Ishikawa (cell line): ENCODE measurements at regions not wholly inside any gene's neighbourhood (a gene's known extent, or its start where the extent isn't known, plus 50 kb on each side); places are given as distances from the start of the nearest gene placed in this dataset.

Source experiments
- CEBPB ChIP-seq: IDR thresholded peaks from 2 replicates; pipeline ENCODE4 v1.6.1; 2012
- CREB1 ChIP-seq: IDR thresholded peaks from 2 replicates; pipeline ENCODE4 v1.6.1; 2012; ENCODE audit warnings: low read depth
- EGR1 ChIP-seq: IDR thresholded peaks from 2 replicates; pipeline ENCODE4 v1.6.1; 2012
- EP300 ChIP-seq: IDR thresholded peaks from 2 replicates; pipeline ENCODE4 v1.6.1; 2012; ENCODE audit warnings: borderline replicate concordance
- FOXM1 ChIP-seq: IDR thresholded peaks from 2 replicates; pipeline ENCODE4 v1.6.1; 2012; ENCODE audit warnings: low read depth, borderline replicate concordance
- NFIC ChIP-seq: IDR thresholded peaks from 2 replicates; pipeline ENCODE4 v1.6.1; 2012
- RAD21 ChIP-seq: IDR thresholded peaks from 2 replicates; pipeline ENCODE4 v1.6.1; 2012; ENCODE audit warnings: low read depth
- TAF1 ChIP-seq: IDR thresholded peaks from 2 replicates; pipeline ENCODE4 v1.6.1; 2012; ENCODE audit warnings: low read depth, mild to moderate bottlenecking
- TCF12 ChIP-seq: IDR thresholded peaks from 2 replicates; pipeline ENCODE4 v1.6.1; 2012; ENCODE audit warnings: low read depth
- TEAD4 ChIP-seq: IDR thresholded peaks from 2 replicates; pipeline ENCODE4 v1.6.1; 2012
- YY1 ChIP-seq: IDR thresholded peaks from 2 replicates; pipeline ENCODE4 v1.6.1; 2012; ENCODE audit warnings: low read depth
- ZBTB7A ChIP-seq: IDR thresholded peaks from 2 replicates; pipeline ENCODE4 v1.6.1; 2012; ENCODE audit warnings: low read depth
- TF ChIP-seq, protein P1 (sequence below): IDR thresholded peaks from 2 replicates; pipeline ENCODE4 v1.6.1; 2012
- TF ChIP-seq, protein P2 (sequence below): IDR thresholded peaks from 2 replicates; pipeline ENCODE4 v1.6.1; 2012; ENCODE audit warnings: low read depth, mild to moderate bottlenecking
- TF ChIP-seq, protein P3 (sequence below): IDR thresholded peaks from 2 replicates; pipeline ENCODE4 v1.6.1; 2012

DNA sequence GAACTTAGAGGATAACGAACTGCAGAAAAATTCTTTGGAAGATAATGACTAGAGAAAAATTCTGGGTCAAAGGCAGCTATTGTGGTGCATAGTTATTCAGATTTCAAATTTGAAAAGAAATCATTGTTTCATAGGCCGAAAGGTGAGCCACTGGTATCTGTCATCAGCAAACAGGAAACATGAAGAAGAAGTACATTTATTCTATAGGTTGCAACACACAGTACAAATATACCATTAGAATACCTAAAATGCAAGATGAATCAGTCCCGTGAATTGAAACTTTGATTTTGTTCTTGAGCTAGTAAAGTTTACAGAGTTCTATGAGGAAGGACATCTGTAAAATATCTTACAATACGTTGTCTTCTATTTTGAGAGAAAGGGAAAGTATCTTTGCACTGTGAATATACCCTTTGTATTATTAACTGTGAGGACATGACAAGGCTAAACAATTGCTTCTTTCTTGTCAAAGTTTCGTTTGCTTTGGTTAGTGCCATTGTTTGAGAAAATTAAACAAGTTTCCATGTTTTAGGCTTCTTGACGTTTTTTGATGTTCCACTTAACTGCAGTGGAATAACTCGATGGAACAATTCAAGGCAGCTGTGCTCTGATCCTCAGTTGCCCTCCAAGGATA lies 84.7 kb downstream of the HDGFL1 start:
- TF ChIP-seq TEAD4 = no peak
- TF ChIP-seq EGR1 = no peak

DNA sequence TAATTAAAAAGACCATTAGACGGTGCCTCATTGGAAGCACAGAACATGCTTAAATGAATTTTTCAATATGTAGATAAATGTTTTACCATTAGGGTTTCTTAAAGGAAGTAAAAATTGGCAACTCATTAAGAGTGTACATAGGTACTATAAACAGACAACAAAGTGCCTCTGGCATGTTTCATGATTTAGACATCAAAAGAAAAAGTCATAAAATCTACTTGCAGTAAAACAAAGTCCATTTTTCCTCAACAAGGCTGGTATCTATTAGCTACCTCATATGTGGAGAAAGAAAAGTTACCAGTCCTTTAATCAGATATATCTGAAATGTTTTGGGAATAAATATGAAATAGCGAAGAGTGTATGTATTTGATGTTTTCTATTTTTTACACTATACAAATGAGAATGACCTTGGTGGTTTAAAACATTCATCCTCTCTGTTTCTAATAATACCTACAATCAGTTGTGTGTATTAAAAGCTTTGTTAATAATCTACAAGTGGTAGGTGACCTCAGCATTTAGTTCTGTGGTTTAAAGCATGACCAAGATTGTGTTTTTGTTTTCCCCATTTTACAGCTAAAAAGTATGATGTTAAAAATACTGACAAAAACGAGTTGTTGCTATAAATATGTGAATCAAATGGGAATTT lies 87.5 kb downstream of the HDGFL1 start:
- TF ChIP-seq ZBTB7A (no peak), EGR1 (no peak), YY1 (no peak), TAF1 (no peak), NFIC (no peak)
- TF ChIP-seq, protein P1, sequence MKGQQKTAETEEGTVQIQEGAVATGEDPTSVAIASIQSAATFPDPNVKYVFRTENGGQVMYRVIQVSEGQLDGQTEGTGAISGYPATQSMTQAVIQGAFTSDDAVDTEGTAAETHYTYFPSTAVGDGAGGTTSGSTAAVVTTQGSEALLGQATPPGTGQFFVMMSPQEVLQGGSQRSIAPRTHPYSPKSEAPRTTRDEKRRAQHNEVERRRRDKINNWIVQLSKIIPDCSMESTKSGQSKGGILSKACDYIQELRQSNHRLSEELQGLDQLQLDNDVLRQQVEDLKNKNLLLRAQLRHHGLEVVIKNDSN = no peak

DNA sequence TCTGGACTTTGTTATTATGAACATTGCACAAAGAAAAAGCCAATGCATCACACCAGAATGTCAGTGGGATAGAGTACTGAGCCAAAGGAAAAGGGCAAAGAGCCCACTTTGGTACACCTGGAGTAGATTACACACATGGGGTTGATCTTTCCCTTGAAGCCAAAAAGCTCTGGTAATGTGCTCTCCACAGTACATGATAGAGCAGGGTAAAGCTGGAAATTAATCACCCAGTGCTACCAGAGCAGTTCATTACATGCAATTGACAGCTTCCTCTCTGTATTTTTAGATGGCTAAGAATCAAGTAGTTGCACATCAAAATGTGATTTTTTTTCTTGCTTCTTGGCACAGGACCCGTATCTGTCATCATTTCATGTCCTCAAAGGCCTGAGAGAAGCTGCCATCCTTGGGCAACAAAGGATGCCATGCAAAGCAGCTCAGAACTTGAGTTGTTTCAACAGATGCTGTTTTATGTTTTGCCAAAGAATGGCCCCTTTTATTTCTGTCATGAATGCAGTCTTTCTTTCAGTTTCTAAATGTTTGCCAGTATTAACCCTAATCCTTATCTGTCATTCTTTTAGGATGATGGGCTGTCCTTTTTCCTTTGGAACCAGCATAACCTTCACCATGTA lies 88.1 kb downstream of the HDGFL1 start:
- no peak for TF ChIP-seq CEBPB
- TF ChIP-seq TAF1 = no peak
- TF ChIP-seq, protein P1 = no peak
- TF ChIP-seq TEAD4 = no peak
- TF ChIP-seq, protein P2, sequence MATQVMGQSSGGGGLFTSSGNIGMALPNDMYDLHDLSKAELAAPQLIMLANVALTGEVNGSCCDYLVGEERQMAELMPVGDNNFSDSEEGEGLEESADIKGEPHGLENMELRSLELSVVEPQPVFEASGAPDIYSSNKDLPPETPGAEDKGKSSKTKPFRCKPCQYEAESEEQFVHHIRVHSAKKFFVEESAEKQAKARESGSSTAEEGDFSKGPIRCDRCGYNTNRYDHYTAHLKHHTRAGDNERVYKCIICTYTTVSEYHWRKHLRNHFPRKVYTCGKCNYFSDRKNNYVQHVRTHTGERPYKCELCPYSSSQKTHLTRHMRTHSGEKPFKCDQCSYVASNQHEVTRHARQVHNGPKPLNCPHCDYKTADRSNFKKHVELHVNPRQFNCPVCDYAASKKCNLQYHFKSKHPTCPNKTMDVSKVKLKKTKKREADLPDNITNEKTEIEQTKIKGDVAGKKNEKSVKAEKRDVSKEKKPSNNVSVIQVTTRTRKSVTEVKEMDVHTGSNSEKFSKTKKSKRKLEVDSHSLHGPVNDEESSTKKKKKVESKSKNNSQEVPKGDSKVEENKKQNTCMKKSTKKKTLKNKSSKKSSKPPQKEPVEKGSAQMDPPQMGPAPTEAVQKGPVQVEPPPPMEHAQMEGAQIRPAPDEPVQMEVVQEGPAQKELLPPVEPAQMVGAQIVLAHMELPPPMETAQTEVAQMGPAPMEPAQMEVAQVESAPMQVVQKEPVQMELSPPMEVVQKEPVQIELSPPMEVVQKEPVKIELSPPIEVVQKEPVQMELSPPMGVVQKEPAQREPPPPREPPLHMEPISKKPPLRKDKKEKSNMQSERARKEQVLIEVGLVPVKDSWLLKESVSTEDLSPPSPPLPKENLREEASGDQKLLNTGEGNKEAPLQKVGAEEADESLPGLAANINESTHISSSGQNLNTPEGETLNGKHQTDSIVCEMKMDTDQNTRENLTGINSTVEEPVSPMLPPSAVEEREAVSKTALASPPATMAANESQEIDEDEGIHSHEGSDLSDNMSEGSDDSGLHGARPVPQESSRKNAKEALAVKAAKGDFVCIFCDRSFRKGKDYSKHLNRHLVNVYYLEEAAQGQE = no peak
- TF ChIP-seq ZBTB7A = no peak
- TF ChIP-seq FOXM1 = no peak
- TF ChIP-seq YY1 = no peak
- TF ChIP-seq EGR1 = no peak
- TF ChIP-seq NFIC = no peak
- TF ChIP-seq EP300 = no peak
- no peak for TF ChIP-seq CREB1
- no peak for TF ChIP-seq RAD21

DNA sequence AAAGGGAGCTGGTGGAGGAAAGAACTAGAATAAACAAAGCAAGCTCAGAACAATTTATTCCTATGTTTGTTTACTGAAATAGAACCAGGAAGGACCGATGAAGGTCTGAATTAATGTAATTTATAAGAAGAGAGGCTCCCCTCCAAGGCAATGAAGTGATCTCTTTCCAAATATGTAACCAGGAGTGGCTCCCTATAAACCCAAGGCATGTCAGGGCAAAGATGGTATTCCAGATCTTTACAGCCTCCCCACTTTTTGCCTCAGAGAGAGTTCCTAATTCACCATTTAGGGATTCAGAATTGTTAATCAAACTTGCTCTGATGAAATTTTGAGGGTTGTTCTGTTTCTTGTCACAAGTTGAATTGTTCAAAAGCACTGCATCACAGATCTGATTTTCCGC lies 88.8 kb downstream of the HDGFL1 start:
- TF ChIP-seq CEBPB (no peak), NFIC (no peak), YY1 (no peak), TCF12 (no peak), FOXM1 (no peak), EP300 (no peak), ZBTB7A (no peak), RAD21 (no peak), TAF1 (no peak), TEAD4 (no peak), EGR1 (no peak), CREB1 (no peak)
- TF ChIP-seq, protein P3, sequence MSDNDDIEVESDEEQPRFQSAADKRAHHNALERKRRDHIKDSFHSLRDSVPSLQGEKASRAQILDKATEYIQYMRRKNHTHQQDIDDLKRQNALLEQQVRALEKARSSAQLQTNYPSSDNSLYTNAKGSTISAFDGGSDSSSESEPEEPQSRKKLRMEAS = no peak
- TF ChIP-seq, protein P1 = no peak
- TF ChIP-seq, protein P2 = no peak

DNA sequence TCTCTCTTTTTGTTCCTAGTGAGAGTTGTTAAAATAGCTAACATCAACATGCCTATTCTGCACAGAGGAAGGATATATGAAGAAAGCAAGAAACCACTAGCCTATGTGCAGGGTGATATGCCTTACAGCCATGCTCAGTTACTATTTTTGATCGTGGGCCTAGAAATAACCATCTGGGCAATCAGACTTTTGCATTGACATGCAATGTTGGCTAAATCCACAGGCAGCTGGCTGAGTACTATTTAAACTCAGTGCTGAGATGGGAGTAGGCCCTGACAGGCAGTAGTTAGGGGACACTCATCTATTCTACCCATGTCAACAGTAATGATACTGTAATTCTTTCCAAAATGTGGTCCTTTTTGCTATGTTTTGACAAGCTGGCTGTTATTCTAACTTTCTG lies 89.6 kb downstream of the HDGFL1 start:
- TF ChIP-seq RAD21 = no peak
- TF ChIP-seq, protein P2 = no peak
